Activated CD4-positive, alpha-beta memory T cell treated with anti-CD3 and anti-CD28 coated beads, Interleukin-2, amount 10 ng/mL, durations not matched to agents 7 days and 5 days (primary cell): ENCODE measurements at regions not wholly inside any gene's neighbourhood (a gene's known extent, or its start where the extent isn't known, plus 50 kb on each side); places are given as distances from the start of the nearest gene placed in this dataset.
A peak's percentile ranks its signal among the peaks of the same experiment; 100 is the strongest.

Experiments used
- CTCF ChIA-PET: fragments of 350-600 bp; sonication (Branson Sonifier 250); formaldehyde crosslinking; loops from one replicate; lab custom pipeline; 2021; ENCODE audit warnings: antibody characterized with exemption, inconsistent platforms; lab: Charles Lee
- POLR2A ChIA-PET: fragments of 350-600 bp; sonication (Branson Sonifier 250); formaldehyde crosslinking; loops from one replicate; lab custom pipeline; 2021; ENCODE audit warnings: antibody characterized with exemption; lab: Charles Lee
- DNase-seq: peaks from one replicate; pipeline ENCODE4 v3.0.0-alpha.2; 2020
- H3K27ac Mint-ChIP-seq: one replicate; pipeline ENCODE4 v1.8.0; 2021; ENCODE audit warnings: mild to moderate bottlenecking, mixed read lengths
- H3K27me3 Mint-ChIP-seq: one replicate; pipeline ENCODE4 v1.8.0; 2021; ENCODE audit warnings: mixed read lengths
- H3K36me3 Mint-ChIP-seq: one replicate; pipeline ENCODE4 v1.8.0; 2021; ENCODE audit warnings: low read depth, mixed read lengths
- H3K4me1 Mint-ChIP-seq: one replicate; pipeline ENCODE4 v1.8.0; 2021; ENCODE audit warnings: mixed read lengths
- H3K4me3 Mint-ChIP-seq: one replicate; pipeline ENCODE4 v1.8.0; 2021; ENCODE audit warnings: mild to moderate bottlenecking, mixed read lengths
- H3K9me3 Mint-ChIP-seq: one replicate; pipeline ENCODE4 v1.8.0; 2021; ENCODE audit warnings: mixed read lengths

- ChIA-PET POLR2A (interaction anchor here (0.8 to 9.8 kb wide), 32 partner anchors 10 to 392 kb away, joined by 3 to 247 read pairs (median 5); partner anchors contain the start of gene MKLN1), CTCF (interaction anchor here (0.9 to 4.0 kb wide), 8 partner anchors 38 to 383 kb away, joined by 3 to 23 read pairs (median 5); partner anchors contain the start of gene MKLN1)
- no peaks in the 10 kb centered on the region for H3K27me3 Mint-ChIP-seq
- no peaks in the 10 kb centered on the region for H3K9me3 Mint-ChIP-seq
- H3K4me3 Mint-ChIP-seq = peak overlapping the region; percentile 98
- DNase-seq = peak; percentile 87
- peaks cover 57% of the 10 kb centered on the region for H3K36me3 Mint-ChIP-seq
- peak overlapping the region; percentile 98 for H3K27ac Mint-ChIP-seq
- H3K4me1 Mint-ChIP-seq = peaks cover 50% of the 10 kb centered on the region
Observed at GRCh38 chr7:131109759-131110296, 217.8 kb upstream of the MKLN1 start.

GRCh38 chr7:131110297-131111080 lies 217.2 kb upstream of the MKLN1 start:
- no peaks in the 10 kb centered on the region for H3K9me3 Mint-ChIP-seq
- ChIA-PET CTCF (interaction anchor here (1.0 to 4.0 kb wide), 7 partner anchors 42 to 402 kb away, joined by 3 to 23 read pairs (median 5); partner anchors contain the start of gene MKLN1), POLR2A (interaction anchor here (0.9 to 9.8 kb wide), 25 partner anchors 11 to 391 kb away, joined by 3 to 247 read pairs (median 6); partner anchors contain the start of gene MKLN1)
- no peaks in the 10 kb centered on the region for H3K27me3 Mint-ChIP-seq
- peaks cover 54% of the 10 kb centered on the region for H3K36me3 Mint-ChIP-seq
- peak overlapping the region; percentile 98 for H3K4me3 Mint-ChIP-seq
- DNase-seq = no peak
- peak overlapping the region; percentile 98 for H3K27ac Mint-ChIP-seq
- peaks cover 43% of the 10 kb centered on the region for H3K4me1 Mint-ChIP-seq

- peaks cover 43% of the 10 kb centered on the region for H3K4me1 Mint-ChIP-seq
- no peaks in the 10 kb centered on the region for H3K27me3 Mint-ChIP-seq
- H3K9me3 Mint-ChIP-seq = no peaks in the 10 kb centered on the region
- H3K27ac Mint-ChIP-seq = peak overlapping the region; percentile 98
- POLR2A ChIA-PET = interaction anchor here (0.8 to 9.8 kb wide), 10 partner anchors 12 to 287 kb away, joined by 3 to 247 read pairs (median 8); partner anchors contain the start of gene MKLN1
- no peak for DNase-seq
- peaks cover 56% of the 10 kb centered on the region for H3K36me3 Mint-ChIP-seq
- CTCF ChIA-PET = interaction anchor here (1.2 to 4.0 kb wide), 4 partner anchors 42 to 401 kb away, joined by 3 to 23 read pairs (median 6); no protein-coding TSS in a partner anchor
- H3K4me3 Mint-ChIP-seq = peak overlapping the region; percentile 98
Observed at GRCh38 chr7:131111081-131111576, 216.5 kb upstream of the MKLN1 start.

GRCh38 chr7:131111792-131112191 lies 215.9 kb upstream of the MKLN1 start:
- DNase-seq = no peak

GRCh38 chr7:131112431-131112830 lies 215.2 kb upstream of the MKLN1 start:
- no peak overlapping the region for H3K4me3 Mint-ChIP-seq
- ChIA-PET POLR2A (interaction anchor here (9.8 kb wide), 1 partner anchor 74 kb away, joined by 247 read pairs; no protein-coding TSS in a partner anchor), CTCF (interaction anchor here (0.8 kb wide), 1 partner anchor 123 kb away, joined by 3 read pairs; no protein-coding TSS in a partner anchor)
- peaks cover 45% of the 10 kb centered on the region for H3K36me3 Mint-ChIP-seq
- peaks cover 43% of the 10 kb centered on the region for H3K4me1 Mint-ChIP-seq
- no peaks in the 10 kb centered on the region for H3K27me3 Mint-ChIP-seq
- H3K9me3 Mint-ChIP-seq = peaks cover 2% of the 10 kb centered on the region
- no peak for DNase-seq
- H3K27ac Mint-ChIP-seq = no peak overlapping the region

More at GRCh38 chr7:131111792-131112191, 215.9 kb upstream of the MKLN1 start:
- H3K9me3 Mint-ChIP-seq = no peaks in the 10 kb centered on the region
- CTCF ChIA-PET = interaction anchor here (0.8 to 1.2 kb wide), 2 partner anchors 124 to 401 kb away, joined by 3 read pairs; no protein-coding TSS in a partner anchor
- POLR2A ChIA-PET = interaction anchor here (0.8 to 9.8 kb wide), 5 partner anchors 75 to 199 kb away, joined by 3 to 247 read pairs (median 3); no protein-coding TSS in a partner anchor
- peaks cover 43% of the 10 kb centered on the region for H3K4me1 Mint-ChIP-seq
- H3K27ac Mint-ChIP-seq = no peak overlapping the region
- no peak overlapping the region for H3K4me3 Mint-ChIP-seq
- H3K36me3 Mint-ChIP-seq = peaks cover 49% of the 10 kb centered on the region
- H3K27me3 Mint-ChIP-seq = no peaks in the 10 kb centered on the region

- H3K4me3 Mint-ChIP-seq = no peak overlapping the region
- no peak overlapping the region for H3K27ac Mint-ChIP-seq
- H3K36me3 Mint-ChIP-seq = peaks cover 47% of the 10 kb centered on the region
- peaks cover 29% of the 10 kb centered on the region for H3K4me1 Mint-ChIP-seq
- H3K9me3 Mint-ChIP-seq = peaks cover 21% of the 10 kb centered on the region
- no peak for DNase-seq
- POLR2A ChIA-PET = no interaction called here
- no peaks in the 10 kb centered on the region for H3K27me3 Mint-ChIP-seq
- CTCF ChIA-PET = no interaction called here
Observed at GRCh38 chr7:131115340-131115739, 212.3 kb upstream of the MKLN1 start.

GRCh38 chr7:131117439-131117838 lies 210.2 kb upstream of the MKLN1 start:
- Mint-ChIP-seq H3K4me1 (peaks cover 9% of the 10 kb centered on the region), H3K27me3 (no peaks in the 10 kb centered on the region), H3K4me3 (no peak overlapping the region), H3K36me3 (peaks cover 46% of the 10 kb centered on the region), H3K9me3 (peaks cover 27% of the 10 kb centered on the region), H3K27ac (no peak overlapping the region)
- CTCF ChIA-PET = no interaction called here
- POLR2A ChIA-PET = no interaction called here
- DNase-seq = no peak

- DNase-seq = no peak
- no peaks in the 10 kb centered on the region for H3K27me3 Mint-ChIP-seq
- POLR2A ChIA-PET = no interaction called here
- CTCF ChIA-PET = no interaction called here
- no peak overlapping the region for H3K27ac Mint-ChIP-seq
- peaks cover under 1% of the 10 kb centered on the region for H3K4me1 Mint-ChIP-seq
- H3K4me3 Mint-ChIP-seq = no peak overlapping the region
- peaks cover 35% of the 10 kb centered on the region for H3K36me3 Mint-ChIP-seq
- H3K9me3 Mint-ChIP-seq = peaks cover 27% of the 10 kb centered on the region
Observed at GRCh38 chr7:131119381-131119780, 208.3 kb upstream of the MKLN1 start.

- CTCF ChIA-PET = no interaction called here
- Mint-ChIP-seq H3K27ac (no peak overlapping the region), H3K4me3 (no peak overlapping the region), H3K4me1 (no peaks in the 10 kb centered on the region), H3K27me3 (no peaks in the 10 kb centered on the region), H3K36me3 (peaks cover 27% of the 10 kb centered on the region), H3K9me3 (peaks cover 25% of the 10 kb centered on the region)
- no peak for DNase-seq
- POLR2A ChIA-PET = interaction anchor here (2.8 kb wide), 1 partner anchor 13 kb away, joined by 8 read pairs; no protein-coding TSS in a partner anchor
Observed at GRCh38 chr7:131122394-131122793, 205.3 kb upstream of the MKLN1 start.

GRCh38 chr7:131124001-131124629 lies 203.6 kb upstream of the MKLN1 start:
- DNase-seq = no peak
- Mint-ChIP-seq H3K9me3 (peaks cover 9% of the 10 kb centered on the region), H3K27ac (no peak overlapping the region), H3K4me3 (no peak overlapping the region), H3K4me1 (no peaks in the 10 kb centered on the region), H3K27me3 (no peaks in the 10 kb centered on the region), H3K36me3 (peaks cover 16% of the 10 kb centered on the region)
- ChIA-PET POLR2A (interaction anchor here (1.1 to 2.8 kb wide), 2 partner anchors 15 to 17 kb away, joined by 3 to 8 read pairs; no protein-coding TSS in a partner anchor), CTCF (no interaction called here)

- ChIA-PET POLR2A (interaction anchor here (1.1 to 2.8 kb wide), 2 partner anchors 15 to 18 kb away, joined by 3 to 8 read pairs; no protein-coding TSS in a partner anchor), CTCF (no interaction called here)
- Mint-ChIP-seq H3K9me3 (peaks cover 5% of the 10 kb centered on the region), H3K4me3 (no peak overlapping the region), H3K27ac (no peak overlapping the region), H3K36me3 (peaks cover 12% of the 10 kb centered on the region), H3K27me3 (no peaks in the 10 kb centered on the region), H3K4me1 (no peaks in the 10 kb centered on the region)
- DNase-seq = no peak
Observed at GRCh38 chr7:131124867-131125266, 202.8 kb upstream of the MKLN1 start.

GRCh38 chr7:131130324-131130723 lies 197.4 kb upstream of the MKLN1 start:
- no peaks in the 10 kb centered on the region for H3K36me3 Mint-ChIP-seq
- no peaks in the 10 kb centered on the region for H3K9me3 Mint-ChIP-seq
- CTCF ChIA-PET = no interaction called here
- POLR2A ChIA-PET = no interaction called here
- no peak overlapping the region for H3K27ac Mint-ChIP-seq
- no peaks in the 10 kb centered on the region for H3K4me1 Mint-ChIP-seq
- no peaks in the 10 kb centered on the region for H3K27me3 Mint-ChIP-seq
- no peak overlapping the region for H3K4me3 Mint-ChIP-seq
- no peak for DNase-seq
